ENCODE measurements at regions not wholly inside any gene's neighbourhood (a gene's known extent, or its start where the extent isn't known, plus 50 kb on each side); places are given as distances from the start of the nearest gene placed in this dataset.

GRCh38 chr20:40540166-40540565 is 148.9 kb downstream of the MAFB start:
- no peak for DNase-seq (ENCODE audit: low read depth)

GRCh38 chr20:40538131-40538530 is 150.9 kb downstream of the MAFB start:
- no peak for DNase-seq (ENCODE audit: low read depth)

GRCh38 chr20:40536808-40537207 is 152.2 kb downstream of the MAFB start:
- no peak for DNase-seq (ENCODE audit: low read depth)

- DNase-seq (ENCODE audit: low read depth) = no peak
Observed at GRCh38 chr20:40535816-40536215, 153.2 kb downstream of the MAFB start.

GRCh38 chr20:40532103-40532502 is 156.9 kb downstream of the MAFB start:
- DNase-seq (ENCODE audit: low read depth) = no peak

- no peak for DNase-seq (ENCODE audit: low read depth)
Observed at GRCh38 chr20:40525351-40525750, 163.7 kb downstream of the MAFB start.

GRCh38 chr20:40524071-40524470 is 165.0 kb downstream of the MAFB start:
- DNase-seq (ENCODE audit: low read depth) = no peak

- no peak for DNase-seq (ENCODE audit: low read depth)
Observed at GRCh38 chr20:40522405-40522804, 166.6 kb downstream of the MAFB start.

GRCh38 chr20:40521962-40522361 is 167.1 kb downstream of the MAFB start:
- DNase-seq (ENCODE audit: low read depth) = no peak

GRCh38 chr20:40519918-40520317 is 169.1 kb downstream of the MAFB start:
- DNase-seq (ENCODE audit: low read depth) = no peak

GRCh38 chr20:40512994-40513393 is 176.0 kb downstream of the MAFB start:
- DNase-seq (ENCODE audit: low read depth) = no peak

- DNase-seq (ENCODE audit: low read depth) = no peak
Observed at GRCh38 chr20:40512591-40512990, 176.4 kb downstream of the MAFB start.

GRCh38 chr20:40511478-40511877 is 177.6 kb downstream of the MAFB start:
- DNase-seq (ENCODE audit: low read depth) = no peak

- DNase-seq (ENCODE audit: low read depth) = no peak
Observed at GRCh38 chr20:40510622-40511021, 178.4 kb downstream of the MAFB start.

- DNase-seq (ENCODE audit: low read depth) = no peak
Observed at GRCh38 chr20:40508821-40509220, 180.2 kb downstream of the MAFB start.

- DNase-seq (ENCODE audit: low read depth) = no peak
Observed at GRCh38 chr20:40506537-40506939, 182.5 kb downstream of the MAFB start.

- DNase-seq (ENCODE audit: low read depth) = no peak
Observed at GRCh38 chr20:40503119-40503518, 185.9 kb downstream of the MAFB start.

- no peak for DNase-seq (ENCODE audit: low read depth)
Observed at GRCh38 chr20:40502576-40502975, 186.5 kb downstream of the MAFB start.

- no peak for DNase-seq (ENCODE audit: low read depth)
Observed at GRCh38 chr20:40499391-40499790, 189.6 kb downstream of the MAFB start.

GRCh38 chr20:40497899-40498691 is 190.9 kb downstream of the MAFB start:
- DNase-seq (ENCODE audit: low read depth) = no peak

- DNase-seq (ENCODE audit: low read depth) = no peak
Observed at GRCh38 chr20:40495956-40496355, 193.1 kb downstream of the MAFB start.

GRCh38 chr20:40494248-40494647 is 194.8 kb downstream of the MAFB start:
- no peak for DNase-seq (ENCODE audit: low read depth)

GRCh38 chr20:40493549-40493948 is 195.5 kb downstream of the MAFB start:
- no peak for DNase-seq (ENCODE audit: low read depth)

- DNase-seq (ENCODE audit: low read depth) = no peak
Observed at GRCh38 chr20:40493071-40493470, 196.0 kb downstream of the MAFB start.

All from activated T-helper 9 cell treated with anti-CD3 and anti-CD28 coated beads, Interleukin-2, amount 50 U/mL, for 16 hours (primary cell).